ENCODE measurements at regions not wholly inside any gene's neighbourhood (a gene's known extent, or its start where the extent isn't known, plus 50 kb on each side); places are given as distances from the start of the nearest gene placed in this dataset.

GRCh38 chr14:97416550-97416949 lies 619.4 kb downstream of the VRK1 start:
- Histone ChIP-seq H2AFZ (no peak overlapping the region), H3K4me1 (ENCODE audit: insufficient read depth) (no peaks in the 10 kb centered on the region), H3K4me3 (no peak overlapping the region), H3K36me3 (ENCODE audit: low read depth) (no peaks in the 10 kb centered on the region), H3F3A (ENCODE audit: insufficient read depth) (no peaks in the 10 kb centered on the region), H3K9ac (no peak overlapping the region), H3K9me3 (ENCODE audit: low read depth) (peaks cover under 1% of the 10 kb centered on the region), H3K27me3 (replicated peaks; ENCODE audit: insufficient read depth) (no peaks in the 10 kb centered on the region), H4K20me1 (ENCODE audit: insufficient read depth) (no peaks in the 10 kb centered on the region), H3K4me2 (ENCODE audit: unreplicated experiment) (no peak overlapping the region), H3K9me2 (ENCODE audit: insufficient read depth) (no peaks in the 10 kb centered on the region), H3K79me2 (ENCODE audit: insufficient read depth) (no peaks in the 10 kb centered on the region), H3K27ac (no peak overlapping the region)
- 39 to 44% methylated on average over 5 of the region's 5 CpGs for WGBS, 2 experiments (ENCODE audit: low coverage in 1 of 2, low lambda C conversion rate in 2 of 2, missing lambda C conversion rate in 2 of 2)
- TF ChIP-seq EZH2 (IDR thresholded peaks at IDR 0.05; ENCODE audit: insufficient read depth, poor library complexity, severe bottlenecking) (no peak), EZH2phosphoT487 (IDR thresholded peaks at IDR 0.05; ENCODE audit: insufficient read depth, low read depth) (no peak)
- DNase-seq: no peak
- in situ Hi-C loops (cut with MboI): no loop called here

GRCh38 chr14:97417331-97417730 lies 620.1 kb downstream of the VRK1 start:
- no peak for DNase-seq
- H3F3A ChIP-seq (ENCODE audit: insufficient read depth): no peaks in the 10 kb centered on the region
- in situ Hi-C loops (cut with MboI): no loop called here
- no peaks in the 10 kb centered on the region for H3K4me1 ChIP-seq (ENCODE audit: insufficient read depth)
- TF ChIP-seq EZH2 (IDR thresholded peaks at IDR 0.05; ENCODE audit: insufficient read depth, poor library complexity, severe bottlenecking) (no peak), EZH2phosphoT487 (IDR thresholded peaks at IDR 0.05; ENCODE audit: insufficient read depth, low read depth) (no peak)
- no peaks in the 10 kb centered on the region for H3K79me2 ChIP-seq (ENCODE audit: insufficient read depth)
- no peaks in the 10 kb centered on the region for H3K27me3 ChIP-seq (replicated peaks; ENCODE audit: insufficient read depth)
- H3K4me3 ChIP-seq: no peak overlapping the region
- no peak overlapping the region for H3K27ac ChIP-seq
- H4K20me1 ChIP-seq (ENCODE audit: insufficient read depth): no peaks in the 10 kb centered on the region
- H2AFZ ChIP-seq: no peak overlapping the region
- no peaks in the 10 kb centered on the region for H3K36me3 ChIP-seq (ENCODE audit: low read depth)
- peaks cover 3% of the 10 kb centered on the region for H3K9me3 ChIP-seq (ENCODE audit: low read depth)
- no peaks in the 10 kb centered on the region for H3K9me2 ChIP-seq (ENCODE audit: insufficient read depth)
- WGBS, 2 experiments (ENCODE audit: low coverage in 1 of 2, low lambda C conversion rate in 2 of 2, missing lambda C conversion rate in 2 of 2): 74 to 83% methylated on average over 3 of the region's 3 CpGs
- no peak overlapping the region for H3K9ac ChIP-seq
- H3K4me2 ChIP-seq (ENCODE audit: unreplicated experiment): no peak overlapping the region

- H3K79me2 ChIP-seq (ENCODE audit: insufficient read depth): no peaks in the 10 kb centered on the region
- H2AFZ ChIP-seq: no peak overlapping the region
- no peaks in the 10 kb centered on the region for H3K4me1 ChIP-seq (ENCODE audit: insufficient read depth)
- no peaks in the 10 kb centered on the region for H3K36me3 ChIP-seq (ENCODE audit: low read depth)
- 6 to 7% methylated on average over 6 of the region's 6 CpGs for WGBS, 2 experiments (ENCODE audit: low coverage in 1 of 2, low lambda C conversion rate in 2 of 2, missing lambda C conversion rate in 2 of 2)
- no peaks in the 10 kb centered on the region for H3F3A ChIP-seq (ENCODE audit: insufficient read depth)
- H3K27me3 ChIP-seq (replicated peaks; ENCODE audit: insufficient read depth): no peaks in the 10 kb centered on the region
- no peak for DNase-seq
- H4K20me1 ChIP-seq (ENCODE audit: insufficient read depth): no peaks in the 10 kb centered on the region
- in situ Hi-C loops (cut with MboI): no loop called here
- no peak overlapping the region for H3K4me3 ChIP-seq
- no peak for TF ChIP-seq EZH2 (IDR thresholded peaks at IDR 0.05; ENCODE audit: insufficient read depth, poor library complexity, severe bottlenecking)
- TF ChIP-seq EZH2phosphoT487 (IDR thresholded peaks at IDR 0.05; ENCODE audit: insufficient read depth, low read depth): no peak
- H3K9me2 ChIP-seq (ENCODE audit: insufficient read depth): no peaks in the 10 kb centered on the region
- H3K4me2 ChIP-seq (ENCODE audit: unreplicated experiment): no peak overlapping the region
- H3K27ac ChIP-seq: no peak overlapping the region
- no peak overlapping the region for H3K9ac ChIP-seq
- H3K9me3 ChIP-seq (ENCODE audit: low read depth): peaks cover 3% of the 10 kb centered on the region
These were observed 623.0 kb downstream of the VRK1 start for GRCh38 chr14:97420211-97420610.

- 25 to 29% methylated on average over 6 of the region's 6 CpGs for WGBS, 2 experiments (ENCODE audit: low coverage in 1 of 2, low lambda C conversion rate in 2 of 2, missing lambda C conversion rate in 2 of 2)
- Histone ChIP-seq H3K79me2 (ENCODE audit: insufficient read depth) (no peaks in the 10 kb centered on the region), H3K36me3 (ENCODE audit: low read depth) (no peaks in the 10 kb centered on the region), H2AFZ (no peak overlapping the region), H3K4me2 (ENCODE audit: unreplicated experiment) (no peak overlapping the region), H3K27me3 (replicated peaks; ENCODE audit: insufficient read depth) (no peaks in the 10 kb centered on the region), H3K4me3 (no peak overlapping the region), H4K20me1 (ENCODE audit: insufficient read depth) (no peaks in the 10 kb centered on the region), H3F3A (ENCODE audit: insufficient read depth) (no peaks in the 10 kb centered on the region), H3K9ac (no peak overlapping the region), H3K9me3 (ENCODE audit: low read depth) (peaks cover under 1% of the 10 kb centered on the region), H3K27ac (no peak overlapping the region), H3K4me1 (ENCODE audit: insufficient read depth) (no peaks in the 10 kb centered on the region), H3K9me2 (ENCODE audit: insufficient read depth) (no peaks in the 10 kb centered on the region)
- in situ Hi-C loops (cut with MboI): no loop called here
- TF ChIP-seq EZH2 (IDR thresholded peaks at IDR 0.05; ENCODE audit: insufficient read depth, poor library complexity, severe bottlenecking) (no peak), EZH2phosphoT487 (IDR thresholded peaks at IDR 0.05; ENCODE audit: insufficient read depth, low read depth) (no peak)
- DNase-seq: no peak
These were observed 629.6 kb downstream of the VRK1 start for GRCh38 chr14:97426776-97427175.

- no peak overlapping the region for H3K4me2 ChIP-seq (ENCODE audit: unreplicated experiment)
- H3K9ac ChIP-seq: no peak overlapping the region
- H3K4me1 ChIP-seq (ENCODE audit: insufficient read depth): no peaks in the 10 kb centered on the region
- H2AFZ ChIP-seq: no peak overlapping the region
- H3K79me2 ChIP-seq (ENCODE audit: insufficient read depth): no peaks in the 10 kb centered on the region
- no peaks in the 10 kb centered on the region for H3K9me2 ChIP-seq (ENCODE audit: insufficient read depth)
- H3K36me3 ChIP-seq (ENCODE audit: low read depth): no peaks in the 10 kb centered on the region
- TF ChIP-seq EZH2phosphoT487 (IDR thresholded peaks at IDR 0.05; ENCODE audit: insufficient read depth, low read depth) (no peak), EZH2 (IDR thresholded peaks at IDR 0.05; ENCODE audit: insufficient read depth, poor library complexity, severe bottlenecking) (no peak)
- H3F3A ChIP-seq (ENCODE audit: insufficient read depth): no peaks in the 10 kb centered on the region
- no peaks in the 10 kb centered on the region for H3K9me3 ChIP-seq (ENCODE audit: low read depth)
- H3K27me3 ChIP-seq (replicated peaks; ENCODE audit: insufficient read depth): no peaks in the 10 kb centered on the region
- H4K20me1 ChIP-seq (ENCODE audit: insufficient read depth): no peaks in the 10 kb centered on the region
- no peak overlapping the region for H3K27ac ChIP-seq
- in situ Hi-C loops (cut with MboI): no loop called here
- H3K4me3 ChIP-seq: no peak overlapping the region
- WGBS, 2 experiments (ENCODE audit: low coverage in 1 of 2, low lambda C conversion rate in 2 of 2, missing lambda C conversion rate in 2 of 2): 14% methylated on average over 2 of the region's 2 CpGs
- DNase-seq: no peak
These were observed 631.7 kb downstream of the VRK1 start for GRCh38 chr14:97428808-97429440.

Data from GM23248 (cell line).